Testis (tissue), 2 donors: ENCODE measurements at regions not wholly inside any gene's neighbourhood (a gene's known extent, or its start where the extent isn't known, plus 50 kb on each side); places are given as distances from the start of the nearest gene placed in this dataset.

Source experiments
- DNase-seq: peaks from one replicate; pipeline ENCODE4 v3.0.0-alpha.2; 2019
- H3K27ac ChIP-seq, 2 donors: fragments of 200-600 bp; sonication (generic); one replicate each; pipeline ENCODE4 v1.5.1; 2019
- H3K27me3 ChIP-seq: fragments of 200-600 bp; sonication (generic); one replicate; pipeline ENCODE4 v1.5.1; 2019
- H3K36me3 ChIP-seq: fragments of 200-600 bp; sonication (generic); one replicate; pipeline ENCODE4 v1.5.1; 2017; ENCODE audit warnings: low read depth; ENCODE audit errors: missing control alignments
- H3K4me1 ChIP-seq: fragments of 200-600 bp; sonication (generic); one replicate; pipeline ENCODE4 v1.5.1; 2019
- H3K4me3 ChIP-seq, 2 donors: fragments of 200-600 bp; sonication (generic); one replicate each; pipeline ENCODE4 v1.5.1; 2017 to 2019
- H3K9me3 ChIP-seq: fragments of 200-600 bp; sonication (generic); one replicate; pipeline ENCODE4 v1.5.1; 2017
- CTCF ChIP-seq, 3 experiments: fragments of 450-650 bp in 2 of 3; fragments of 200-600 bp in 1 of 3; sonication (generic) in 1 of 3; IDR thresholded peaks; one replicate each; pipeline ENCODE4 v1.5.1; 2016 to 2019; ENCODE audit warnings: antibody characterized with exemption in 3 of 3, mild to moderate bottlenecking in 2 of 3, moderate library complexity in 1 of 3
- POLR2A ChIP-seq: fragments of 450-650 bp; IDR thresholded peaks from one replicate; pipeline ENCODE4 v1.6.1; 2017; ENCODE audit warnings: antibody characterized with exemption, mild to moderate bottlenecking, moderate library complexity
- WGBS, 2 donors: methylation state at CpG; one replicate each; pipeline ENCODE4 v1.1.5; 2018; 5-methylcytosine and 5-hydroxymethylcytosine counted together
- intact Hi-C: fragments of 100-400 bp; cut with DNase I; formaldehyde crosslinking; loops from one replicate; pipeline ENCODE4 v1.15.1; 2023; ENCODE audit warnings: low total_unique reads

- no peak overlapping the region for H3K4me3 ChIP-seq
- no peaks in the 10 kb centered on the region for H3K4me1 ChIP-seq
- intact Hi-C loops = no loop called here
- no peak for TF ChIP-seq POLR2A
- TF ChIP-seq CTCF (IDR thresholded peaks at IDR 0.05) = no peak
- H3K36me3 ChIP-seq = no peaks in the 10 kb centered on the region
- H3K27ac ChIP-seq = no peak overlapping the region
- no peaks in the 10 kb centered on the region for H3K27me3 ChIP-seq
- 88 to 96% methylated on average over 2 of the region's 2 CpGs for WGBS, 2 donors
- H3K9me3 ChIP-seq = no peaks in the 10 kb centered on the region
- DNase-seq = no peak
Measured at GRCh38 chr2:57793310-57793709, 253.3 kb upstream of the VRK2 start.

DNA sequence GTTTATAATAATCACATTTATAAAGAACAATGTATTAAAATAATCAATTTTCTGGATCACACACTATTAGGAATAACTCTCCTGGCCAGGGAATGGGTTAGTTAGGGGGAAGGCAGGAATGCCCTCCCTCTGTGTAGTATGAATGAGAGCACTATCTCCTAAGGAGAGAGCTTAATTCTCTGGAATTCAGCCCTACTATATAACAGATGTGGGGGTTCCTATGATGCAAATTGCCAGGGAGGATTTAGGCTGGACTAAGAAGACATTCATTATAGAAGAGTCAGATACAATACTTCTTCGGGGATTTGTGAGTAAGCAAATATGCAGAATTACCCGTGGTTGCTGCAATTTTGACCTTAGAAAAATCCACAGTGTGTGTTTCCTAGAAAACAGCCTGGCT lies 250.1 kb upstream of the VRK2 start:
- Histone ChIP-seq H3K36me3 (no peaks in the 10 kb centered on the region), H3K27me3 (no peaks in the 10 kb centered on the region), H3K4me3 (no peak overlapping the region), H3K9me3 (no peaks in the 10 kb centered on the region), H3K4me1 (no peaks in the 10 kb centered on the region), H3K27ac (no peak overlapping the region)
- intact Hi-C loops = no loop called here
- no peak for TF ChIP-seq CTCF (IDR thresholded peaks at IDR 0.05)
- 17 to 37% methylated on average over 2 of the region's 2 CpGs for WGBS, 2 donors
- no peak for DNase-seq

DNA sequence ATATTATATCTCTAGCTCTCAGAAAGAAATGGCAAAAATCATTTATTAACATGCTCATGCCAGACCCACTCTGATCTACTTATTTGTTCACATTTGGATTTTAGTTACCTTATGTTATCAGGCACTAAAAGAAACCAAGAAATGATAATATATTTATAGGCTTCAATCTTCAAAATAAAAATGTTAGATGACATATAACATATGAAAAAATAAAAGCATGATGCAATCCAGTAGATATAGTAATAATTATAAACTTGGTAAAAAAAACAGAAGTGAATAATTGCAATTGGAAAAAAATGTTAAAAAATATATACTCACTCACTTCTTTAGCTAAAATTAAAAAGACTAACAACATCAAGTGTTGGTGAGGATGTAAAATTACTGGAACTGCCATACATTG lies 248.3 kb upstream of the VRK2 start:
- intact Hi-C loops = no loop called here
- no peak for DNase-seq
- H3K4me3 ChIP-seq = no peak overlapping the region
- H3K4me1 ChIP-seq = no peaks in the 10 kb centered on the region
- H3K9me3 ChIP-seq = no peaks in the 10 kb centered on the region
- H3K27ac ChIP-seq = no peak overlapping the region
- no peaks in the 10 kb centered on the region for H3K27me3 ChIP-seq
- TF ChIP-seq POLR2A (no peak), CTCF (IDR thresholded peaks at IDR 0.05) (no peak)
- no peaks in the 10 kb centered on the region for H3K36me3 ChIP-seq

DNA sequence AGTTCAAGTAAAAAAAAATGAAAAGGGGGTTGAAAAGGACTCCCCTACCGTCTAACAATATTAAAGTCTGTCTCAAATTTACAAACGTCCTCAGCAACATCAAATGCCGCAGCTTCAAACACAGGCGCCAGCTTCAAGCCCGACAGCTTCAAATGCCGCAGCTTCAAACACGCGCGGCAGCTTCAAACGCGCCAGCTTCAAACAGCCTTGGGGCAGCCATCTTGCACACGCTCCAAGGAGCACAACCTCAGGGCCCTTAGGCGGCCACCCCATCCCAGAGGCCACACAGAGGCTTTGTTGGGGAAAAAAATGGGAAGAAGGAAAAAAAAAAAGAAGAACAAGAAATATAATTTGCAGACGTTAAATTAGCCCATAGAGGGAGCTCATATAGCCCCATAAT lies 244.4 kb upstream of the VRK2 start:
- TF ChIP-seq POLR2A (no peak), CTCF (IDR thresholded peaks at IDR 0.05) (no peak)
- no peaks in the 10 kb centered on the region for H3K27me3 ChIP-seq
- no peak overlapping the region for H3K4me3 ChIP-seq
- no peak overlapping the region for H3K27ac ChIP-seq
- peak; percentile 17 for DNase-seq
- no peaks in the 10 kb centered on the region for H3K4me1 ChIP-seq
- H3K36me3 ChIP-seq = no peaks in the 10 kb centered on the region
- no peaks in the 10 kb centered on the region for H3K9me3 ChIP-seq
- 56 to 77% methylated on average over 14 of the region's 14 CpGs for WGBS, 2 donors
- intact Hi-C loops = no loop called here

DNA sequence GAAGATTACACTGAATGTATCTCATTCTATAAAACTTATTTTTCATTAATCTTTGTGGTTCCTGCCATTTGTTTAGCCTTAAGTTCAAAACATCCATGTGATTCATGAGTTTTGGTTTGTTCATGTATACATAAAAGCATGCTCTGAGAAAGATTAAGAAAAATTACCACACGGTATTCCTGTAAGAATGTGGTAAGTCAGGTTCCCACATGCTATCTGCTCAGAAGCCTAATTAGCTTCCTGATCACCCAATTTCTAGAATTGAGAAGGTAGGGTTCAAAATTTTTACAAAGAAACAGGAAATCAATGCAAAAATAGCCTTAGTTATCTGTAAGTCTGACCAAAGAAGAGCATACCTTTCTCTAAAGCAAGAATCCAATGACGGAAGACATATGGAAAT lies 241.6 kb upstream of the VRK2 start:
- 82 to 85% methylated on average over 2 of the region's 2 CpGs for WGBS, 2 donors
- TF ChIP-seq POLR2A = no peak
- no peak for TF ChIP-seq CTCF (IDR thresholded peaks at IDR 0.05)
- Histone ChIP-seq H3K4me1 (no peaks in the 10 kb centered on the region), H3K9me3 (no peaks in the 10 kb centered on the region), H3K4me3 (no peak overlapping the region), H3K36me3 (no peaks in the 10 kb centered on the region), H3K27me3 (no peaks in the 10 kb centered on the region), H3K27ac (no peak overlapping the region)
- intact Hi-C loops = no loop called here
- DNase-seq = no peak
